Mesenchymal stem cell (in vitro differentiated cells and primary cell): ENCODE measurements at regions not wholly inside any gene's neighbourhood (a gene's known extent, or its start where the extent isn't known, plus 50 kb on each side); places are given as distances from the start of the nearest gene placed in this dataset.
"Not testable (repeated sequence)": the region's sequence is repeated elsewhere in the genome, so short reads cannot be mapped to it uniquely, and the experiment has no call there.

Experiments used
- DNase-seq: peaks from one replicate; pipeline ENCODE4 v3.0.0-alpha.2; 2013
- H2AFZ ChIP-seq: one replicate; pipeline ENCODE4 v1.6.1; 2013; ENCODE audit warnings: low read depth, mild to moderate bottlenecking, control low read depth, inconsistent platforms, low read length, moderate library complexity
- H2AK5ac ChIP-seq: 2 replicates; pipeline ENCODE4 v1.6.1; 2013; ENCODE audit warnings: low read length, moderate library complexity, mild to moderate bottlenecking, inconsistent platforms; ENCODE audit not compliant: severe bottlenecking
- H2BK120ac ChIP-seq: one replicate; pipeline ENCODE4 v1.6.1; 2013; ENCODE audit warnings: low read depth, mild to moderate bottlenecking, inconsistent platforms, low read length, moderate library complexity
- H2BK12ac ChIP-seq, 2 experiments: one replicate each; pipeline ENCODE4 v1.6.1; 2013; ENCODE audit warnings: inconsistent platforms in 2 of 2, low read length in 2 of 2, mild to moderate bottlenecking in 2 of 2, moderate library complexity in 2 of 2, control low read depth in 1 of 2
- H2BK15ac ChIP-seq: one replicate; pipeline ENCODE4 v1.6.1; 2013; ENCODE audit warnings: mild to moderate bottlenecking, low read depth, inconsistent platforms; ENCODE audit not compliant: poor library complexity, severe bottlenecking
- H2BK5ac ChIP-seq: 2 replicates; pipeline ENCODE4 v1.6.1; 2013; ENCODE audit warnings: low read depth, mild to moderate bottlenecking, low read length, control low read depth, inconsistent platforms; ENCODE audit not compliant: poor library complexity, severe bottlenecking
- H3K14ac ChIP-seq, 2 experiments: one replicate each; pipeline ENCODE4 v1.6.1; 2013; ENCODE audit warnings: inconsistent platforms in 2 of 2, low read length in 2 of 2, control low read depth in 1 of 2, mild to moderate bottlenecking in 1 of 2, moderate library complexity in 1 of 2
- H3K18ac ChIP-seq, 2 experiments: one replicate each; pipeline ENCODE4 v1.6.1; 2013; ENCODE audit warnings: inconsistent platforms in 2 of 2, low read length in 2 of 2, control low read depth in 1 of 2, low read depth in 1 of 2, mild to moderate bottlenecking in 1 of 2
- H3K23ac ChIP-seq, 2 experiments: one replicate each; pipeline ENCODE4 v1.6.1; 2013; ENCODE audit warnings: inconsistent platforms in 2 of 2, low read length in 2 of 2, mild to moderate bottlenecking in 2 of 2, moderate library complexity in 2 of 2, control low read depth in 1 of 2
- H3K27ac ChIP-seq: 2 replicates; pipeline ENCODE4 v1.5.1; 2013; ENCODE audit warnings: mild to moderate bottlenecking, moderate library complexity, low read length, control low read depth, inconsistent platforms; ENCODE audit not compliant: poor library complexity, severe bottlenecking
- H3K27me3 ChIP-seq, 2 experiments: 2 replicates each; pipeline versions ENCODE4 v1.6.1 to v1.7.0; 2013; ENCODE audit warnings: low read length in 2 of 2, mild to moderate bottlenecking in 2 of 2, moderate library complexity in 2 of 2, control low read depth in 1 of 2, inconsistent platforms in 1 of 2; ENCODE audit not compliant: control insufficient read depth in 1 of 2, insufficient read depth in 1 of 2
- H3K36me3 ChIP-seq, 2 experiments: 2 replicates each; pipeline versions ENCODE4 v1.6.1 to v1.7.0; 2013; ENCODE audit warnings: low read length in 2 of 2, control low read depth in 1 of 2, inconsistent platforms in 1 of 2, low read depth in 1 of 2, mild to moderate bottlenecking in 1 of 2; ENCODE audit not compliant: insufficient read depth in 2 of 2, control insufficient read depth in 1 of 2
- H3K4ac ChIP-seq, 2 experiments: one replicate each; pipeline ENCODE4 v1.6.1; 2013; ENCODE audit warnings: inconsistent platforms in 2 of 2, low read length in 2 of 2, mild to moderate bottlenecking in 2 of 2, moderate library complexity in 2 of 2, control low read depth in 1 of 2, low read depth in 1 of 2
- H3K4me1 ChIP-seq: 2 replicates; pipeline ENCODE4 v1.6.1; 2013; ENCODE audit warnings: low read depth, low read length, control low read depth; ENCODE audit not compliant: control insufficient read depth, insufficient read depth
- H3K4me2 ChIP-seq: 2 replicates; pipeline ENCODE4 v1.6.1; 2013; ENCODE audit warnings: low read length, mild to moderate bottlenecking, inconsistent platforms; ENCODE audit not compliant: poor library complexity, severe bottlenecking
- H3K4me3 ChIP-seq, 2 experiments: 2 replicates each; pipeline versions ENCODE4 v1.5.1 to v1.7.0; 2013; ENCODE audit warnings: low read length in 2 of 2, mild to moderate bottlenecking in 2 of 2, control low read depth in 1 of 2, low read depth in 1 of 2; ENCODE audit not compliant: insufficient read depth in 1 of 2
- H3K79me1 ChIP-seq: replicated peaks from 2 replicates; pipeline ENCODE4 v1.6.1; 2013; ENCODE audit warnings: mild to moderate bottlenecking, control low read depth, low read length, inconsistent platforms; ENCODE audit not compliant: poor library complexity, severe bottlenecking
- H3K9ac ChIP-seq: 2 replicates; pipeline ENCODE4 v1.7.0; 2013; ENCODE audit warnings: mild to moderate bottlenecking, low read length, moderate library complexity
- H3K9me3 ChIP-seq: 2 replicates; pipeline ENCODE4 v1.7.0; 2013; ENCODE audit warnings: mild to moderate bottlenecking, low read length; ENCODE audit not compliant: control insufficient read depth
- H4K8ac ChIP-seq: one replicate; pipeline ENCODE4 v1.6.1; 2013; ENCODE audit warnings: inconsistent platforms, mild to moderate bottlenecking, low read length, moderate library complexity
- H4K91ac ChIP-seq: one replicate; pipeline ENCODE4 v1.6.1; 2013; ENCODE audit warnings: mild to moderate bottlenecking, low read length, inconsistent platforms
- WGBS: methylation state at CpG from one replicate; pipeline ENCODE4 v1.1.7; 2013; ENCODE audit warnings: mixed read lengths; 5-methylcytosine and 5-hydroxymethylcytosine counted together

DNA sequence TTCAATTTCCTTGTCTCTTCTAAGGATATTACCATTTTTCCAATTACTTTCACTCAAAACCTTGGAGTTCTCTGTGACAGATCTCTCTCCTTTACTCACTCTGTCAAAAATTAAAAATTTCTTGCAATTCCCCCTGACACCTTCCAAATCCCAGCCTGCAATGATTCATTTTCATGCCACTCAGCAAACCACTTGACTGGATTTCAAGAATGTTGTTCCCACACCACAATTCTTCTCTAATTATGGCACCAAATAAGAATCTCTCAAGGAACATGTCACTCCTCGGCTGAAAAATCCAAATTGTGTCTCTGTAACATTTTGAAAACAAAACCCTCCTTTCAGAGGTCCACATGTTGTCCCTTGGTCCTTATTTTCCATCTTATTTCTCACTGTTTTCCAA lies 438.9 kb upstream of the ZP4 start:
- no peak overlapping the region for H3K4me2 ChIP-seq
- 49% methylated on average over 1 of the region's 1 CpG for WGBS

DNA sequence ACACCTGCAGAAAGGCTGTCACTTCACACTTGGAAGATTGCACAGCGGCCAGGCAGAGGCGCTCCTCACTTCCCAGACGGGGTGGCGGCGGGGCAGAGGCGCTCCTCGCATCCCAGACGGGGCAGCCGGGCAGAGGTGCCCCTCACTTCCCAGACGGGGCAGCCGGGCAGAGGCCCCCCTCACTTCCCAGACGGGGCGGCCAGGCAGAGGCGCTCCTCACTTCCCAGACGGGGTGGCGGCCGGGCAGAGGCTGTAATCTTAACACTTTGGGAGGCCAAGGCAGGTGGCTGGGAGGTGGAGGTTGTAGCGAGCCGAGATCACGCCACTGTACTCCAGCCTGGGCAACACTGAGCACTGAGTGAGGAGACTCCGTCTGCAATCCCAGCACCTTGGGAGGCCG lies 436.3 kb upstream of the ZP4 start:
- not testable (repeated sequence) for H3K4ac ChIP-seq, H4K91ac ChIP-seq, H2BK15ac ChIP-seq, H3K4me3 ChIP-seq, H3K27me3 ChIP-seq, H4K8ac ChIP-seq, H2BK12ac ChIP-seq, H3K27ac ChIP-seq, H3K36me3 ChIP-seq, H3K79me1 ChIP-seq, H3K9me3 ChIP-seq, H2AFZ ChIP-seq, H3K4me1 ChIP-seq, H2AK5ac ChIP-seq, H3K18ac ChIP-seq, H2BK120ac ChIP-seq, H3K14ac ChIP-seq, H3K9ac ChIP-seq, H3K4me2 ChIP-seq, H3K23ac ChIP-seq, DNase-seq
- H2BK5ac ChIP-seq: peak overlapping the region; percentile 31
- 95% methylated on average over 22 of the region's 22 CpGs for WGBS

More for the DNA sequence above, 438.9 kb upstream of the ZP4 start:
- H3K9me3 ChIP-seq: no peaks in the 10 kb centered on the region
- H2BK15ac ChIP-seq: no peak overlapping the region
- no peaks in the 10 kb centered on the region for H3K79me1 ChIP-seq
- H2AK5ac ChIP-seq: no peak overlapping the region
- H3K4me3 ChIP-seq: no peak overlapping the region
- peaks cover 2% of the 10 kb centered on the region for H3K4me1 ChIP-seq
- H3K27ac ChIP-seq: peak overlapping the region; percentile 14
- H3K36me3 ChIP-seq: no peaks in the 10 kb centered on the region
- no peak overlapping the region for H2BK120ac ChIP-seq
- no peak overlapping the region for H3K9ac ChIP-seq
- no peak overlapping the region for H4K8ac ChIP-seq
- H3K23ac ChIP-seq: no peak overlapping the region
- no peak for DNase-seq
- no peak overlapping the region for H2BK5ac ChIP-seq
- H3K4ac ChIP-seq: no peak overlapping the region
- H3K18ac ChIP-seq: no peak overlapping the region
- H2BK12ac ChIP-seq: no peak overlapping the region
- H3K14ac ChIP-seq: no peak overlapping the region
- no peak overlapping the region for H4K91ac ChIP-seq
- no peaks in the 10 kb centered on the region for H3K27me3 ChIP-seq
- no peak overlapping the region for H2AFZ ChIP-seq

DNA sequence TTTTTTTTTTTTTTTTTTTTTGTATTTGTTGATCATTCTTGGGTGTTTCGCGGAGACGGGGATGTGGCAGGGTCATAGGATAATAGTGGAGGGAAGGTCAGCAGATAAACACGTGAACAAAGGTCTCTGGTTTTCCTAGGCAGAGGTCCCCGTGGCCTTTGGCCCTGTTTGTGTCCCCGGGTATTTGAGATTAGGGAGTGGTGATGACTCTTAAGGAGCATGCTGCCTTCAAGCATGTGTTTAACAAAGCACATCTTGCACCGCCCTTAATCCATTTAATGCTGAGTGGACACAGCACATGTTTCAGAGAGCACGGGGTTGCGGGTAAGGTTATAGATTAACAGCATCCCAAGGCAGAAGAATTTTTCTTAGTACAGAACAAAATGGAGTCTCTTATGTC lies 435.8 kb upstream of the ZP4 start:
- H2AFZ ChIP-seq, H2BK15ac ChIP-seq, DNase-seq, H4K91ac ChIP-seq, H3K9me3 ChIP-seq, H3K14ac ChIP-seq, H2BK5ac ChIP-seq, H2AK5ac ChIP-seq, H3K4me3 ChIP-seq, H2BK120ac ChIP-seq, H3K4me2 ChIP-seq, H4K8ac ChIP-seq, H3K9ac ChIP-seq, H3K4ac ChIP-seq, H2BK12ac ChIP-seq, H3K4me1 ChIP-seq, H3K27ac ChIP-seq, H3K23ac ChIP-seq, H3K79me1 ChIP-seq, H3K36me3 ChIP-seq, H3K27me3 ChIP-seq, H3K18ac ChIP-seq: not testable (repeated sequence)
- WGBS: 88% methylated on average over 9 of the region's 9 CpGs

DNA sequence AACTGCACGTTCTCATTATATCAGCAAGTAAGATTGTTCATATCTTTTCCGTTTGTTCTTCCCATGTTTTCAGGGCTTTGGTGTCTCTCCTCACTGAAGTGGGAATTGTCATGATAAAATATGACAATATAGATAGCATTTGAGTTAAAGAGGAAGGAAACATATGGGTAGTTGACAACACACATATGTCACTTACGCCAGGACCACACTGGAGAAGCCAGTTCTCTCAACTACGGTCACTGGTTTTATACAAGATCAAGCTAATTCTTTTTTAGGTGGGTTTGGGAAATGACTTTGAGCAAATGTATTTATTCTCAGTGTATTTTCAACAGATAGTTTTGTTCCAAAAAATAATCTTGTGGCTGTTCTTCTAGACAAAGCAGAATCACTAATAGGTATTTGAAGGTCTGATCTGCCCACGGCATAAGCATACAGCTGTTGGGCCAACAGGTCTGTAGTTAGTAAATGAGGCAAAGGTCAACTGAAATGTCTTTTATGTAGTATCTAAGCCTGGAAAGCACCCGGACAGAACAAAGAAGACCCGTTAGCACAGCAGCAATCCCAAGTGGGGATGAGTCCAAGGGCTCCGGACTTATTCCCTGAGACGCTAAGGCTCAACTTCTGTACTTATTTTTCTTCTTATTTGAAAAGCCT lies 433.6 kb upstream of the ZP4 start:
- no peaks in the 10 kb centered on the region for H3K27me3 ChIP-seq
- no peak overlapping the region for H2BK15ac ChIP-seq
- no peak overlapping the region for H3K14ac ChIP-seq
- H3K79me1 ChIP-seq: no peaks in the 10 kb centered on the region
- H3K36me3 ChIP-seq: no peaks in the 10 kb centered on the region
- H3K4me1 ChIP-seq: peaks cover 3% of the 10 kb centered on the region
- no peak for DNase-seq
- no peak overlapping the region for H4K91ac ChIP-seq
- H2AK5ac ChIP-seq: peak overlapping the region; percentile 69
- H2BK5ac ChIP-seq: peak overlapping the region; percentile 84
- H3K23ac ChIP-seq: no peak overlapping the region
- no peak overlapping the region for H3K4me3 ChIP-seq
- no peak overlapping the region for H4K8ac ChIP-seq
- H3K9me3 ChIP-seq: peaks cover 3% of the 10 kb centered on the region
- 79% methylated on average over 8 of the region's 9 CpGs for WGBS
- H3K27ac ChIP-seq: no peak overlapping the region
- H3K9ac ChIP-seq: no peak overlapping the region
- H3K4ac ChIP-seq: no peak overlapping the region
- H3K18ac ChIP-seq: no peak overlapping the region
- no peak overlapping the region for H3K4me2 ChIP-seq
- no peak overlapping the region for H2BK120ac ChIP-seq
- no peak overlapping the region for H2BK12ac ChIP-seq
- H2AFZ ChIP-seq: no peak overlapping the region
